Neural progenitor cell (in vitro differentiated cells): ENCODE measurements at regions not wholly inside any gene's neighbourhood (a gene's known extent, or its start where the extent isn't known, plus 50 kb on each side); places are given as distances from the start of the nearest gene placed in this dataset.

Experiments
- DNase-seq: peaks from one replicate; pipeline ENCODE4 v3.0.0-alpha.2; 2016; ENCODE audit warnings: low spot score
- H2AFZ ChIP-seq: fragments of 200-600 bp; sonication (generic); replicated peaks from 2 replicates; pipeline ENCODE4 v1.6.1; 2016; ENCODE audit warnings: antibody characterized with exemption
- H3F3A ChIP-seq: fragments of 200-600 bp; sonication (generic); 2 replicates; pipeline ENCODE4 v1.6.1; 2016; ENCODE audit warnings: antibody characterized with exemption, low read depth
- H3K27ac ChIP-seq: fragments of 200-600 bp; sonication (generic); 2 replicates; pipeline ENCODE4 v1.5.1; 2016; ENCODE audit warnings: mild to moderate bottlenecking
- H3K27me3 ChIP-seq: fragments of 200-600 bp; sonication (generic); 2 replicates; pipeline ENCODE4 v1.6.1; 2016; ENCODE audit warnings: mild to moderate bottlenecking, moderate library complexity
- H3K36me3 ChIP-seq: fragments of 200-600 bp; sonication (generic); 2 replicates; pipeline ENCODE4 v1.5.1; 2016
- H3K4me1 ChIP-seq: fragments of 200-600 bp; sonication (generic); 2 replicates; pipeline ENCODE4 v1.6.1; 2016; ENCODE audit warnings: mixed run types
- H3K4me2 ChIP-seq: fragments of 200-600 bp; sonication (generic); 2 replicates; pipeline ENCODE4 v1.6.1; 2016
- H3K4me3 ChIP-seq: fragments of 200-600 bp; sonication (generic); 2 replicates; pipeline ENCODE4 v1.5.1; 2016
- H3K79me2 ChIP-seq: fragments of 200-600 bp; sonication (generic); 2 replicates; pipeline ENCODE4 v1.6.1; 2016; ENCODE audit warnings: low read depth
- H3K9ac ChIP-seq: fragments of 200-600 bp; sonication (generic); 2 replicates; pipeline ENCODE4 v1.6.1; 2016
- H3K9me3 ChIP-seq: fragments of 200-600 bp; sonication (generic); 2 replicates; pipeline ENCODE4 v1.5.1; 2016; ENCODE audit warnings: low read depth
- H4K20me1 ChIP-seq: fragments of 200-600 bp; sonication (generic); 2 replicates; pipeline ENCODE4 v1.6.1; 2016; ENCODE audit warnings: low read depth
- H3K27ac Mint-ChIP-seq: 3 replicates; pipeline ENCODE4 v1.8.0; 2021; ENCODE audit warnings: mixed read lengths
- H3K27me3 Mint-ChIP-seq: 2 replicates; pipeline ENCODE4 v1.8.0; 2022; ENCODE audit warnings: low read depth, mild to moderate bottlenecking, inconsistent platforms, moderate library complexity, mixed read lengths; ENCODE audit not compliant: insufficient read depth
- H3K36me3 Mint-ChIP-seq: 3 replicates; pipeline ENCODE4 v1.8.0; 2021; ENCODE audit warnings: mixed read lengths
- H3K4me1 Mint-ChIP-seq: 3 replicates; pipeline ENCODE4 v1.8.0; 2021; ENCODE audit warnings: mixed read lengths
- H3K4me3 Mint-ChIP-seq: 3 replicates; pipeline ENCODE4 v1.8.0; 2021; ENCODE audit warnings: mild to moderate bottlenecking, moderate library complexity, mixed read lengths
- H3K9me3 Mint-ChIP-seq: 3 replicates; pipeline ENCODE4 v1.8.0; 2020; ENCODE audit warnings: mixed read lengths
- EZH2 ChIP-seq: fragments of 200-600 bp; sonication (generic); IDR thresholded peaks from 2 replicates; pipeline ENCODE4 v1.6.1; 2017; ENCODE audit warnings: antibody characterized with exemption, mild to moderate bottlenecking, moderate library complexity
- EZH2phosphoT487 ChIP-seq: fragments of 200-600 bp; sonication (generic); IDR thresholded peaks from 2 replicates; pipeline ENCODE4 v1.6.1; 2017; ENCODE audit warnings: antibody characterized with exemption
- TF ChIP-seq, protein P1 (sequence below): fragments of 200-600 bp; sonication (generic); IDR thresholded peaks from 2 replicates; pipeline ENCODE4 v1.5.1; 2017; ENCODE audit warnings: antibody characterized with exemption, mild to moderate bottlenecking

DNA sequence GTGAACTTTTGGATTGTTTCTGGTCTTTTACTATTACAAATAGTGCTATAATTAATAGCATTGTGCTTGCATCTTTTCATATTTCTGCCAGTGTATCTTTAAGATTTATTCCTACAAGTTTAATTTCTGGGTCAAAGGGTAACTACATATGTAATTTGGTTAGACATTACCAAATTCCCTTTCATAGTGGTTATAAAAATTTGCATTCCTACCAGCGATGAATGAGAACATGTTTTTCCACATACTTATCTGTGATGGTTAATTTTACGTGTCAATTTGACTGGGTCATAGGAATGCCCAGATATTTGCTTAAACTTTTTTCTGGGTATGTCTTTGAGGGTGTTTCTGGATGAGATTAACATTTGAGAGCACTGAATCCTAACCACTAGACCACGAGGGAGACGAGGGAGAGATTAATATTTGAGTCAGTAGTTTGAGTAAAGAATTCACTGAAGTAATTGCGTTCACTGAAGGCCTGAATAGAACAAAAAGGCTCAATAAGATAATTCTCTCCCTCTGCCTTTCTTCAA lies 132.3 kb upstream of the NEO1 start:
- no peak for DNase-seq
- Histone ChIP-seq H3K4me3 (no peak overlapping the region), H3K79me2 (no peaks in the 10 kb centered on the region), H4K20me1 (no peaks in the 10 kb centered on the region), H3K27ac (no peak overlapping the region), H3K36me3 (no peaks in the 10 kb centered on the region), H3K9me3 (no peaks in the 10 kb centered on the region), H3K4me2 (no peak overlapping the region), H3K4me1 (no peaks in the 10 kb centered on the region), H3K9ac (no peak overlapping the region), H3F3A (no peaks in the 10 kb centered on the region), H2AFZ (no peak overlapping the region), H3K27me3 (no peaks in the 10 kb centered on the region)
- TF ChIP-seq EZH2, result no peak
- TF ChIP-seq EZH2phosphoT487, result no peak
- Mint-ChIP-seq H3K4me1 (no peaks in the 10 kb centered on the region), H3K36me3 (no peaks in the 10 kb centered on the region), H3K9me3 (no peaks in the 10 kb centered on the region), H3K4me3 (no peak overlapping the region), H3K27ac (no peak overlapping the region), H3K27me3 (no peaks in the 10 kb centered on the region)

DNA sequence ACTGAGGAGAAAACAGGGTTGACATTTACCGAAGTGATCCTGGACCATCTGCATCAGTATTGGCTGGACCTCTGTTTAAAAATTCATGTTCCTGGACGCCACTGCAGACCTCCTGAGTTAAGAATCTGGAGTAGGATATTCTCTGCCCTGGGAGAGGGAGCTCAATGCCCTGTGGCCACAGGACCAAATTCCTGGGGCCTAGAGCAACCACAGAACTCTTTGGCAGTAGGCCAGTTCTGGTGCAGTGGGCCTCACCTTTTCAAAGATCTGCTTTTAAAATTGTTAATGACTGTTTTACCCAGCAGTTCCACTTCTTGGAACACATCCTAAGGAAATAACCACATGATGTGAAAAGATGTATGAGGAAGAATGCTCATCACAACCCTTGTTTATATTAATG lies 133.3 kb upstream of the ADPGK start:
- H3K9me3 ChIP-seq, result no peaks in the 10 kb centered on the region
- no peaks in the 10 kb centered on the region for H3K79me2 ChIP-seq
- H4K20me1 ChIP-seq, result no peaks in the 10 kb centered on the region
- DNase-seq, result no peak
- Mint-ChIP-seq H3K36me3 (no peaks in the 10 kb centered on the region), H3K27me3 (no peaks in the 10 kb centered on the region), H3K4me1 (no peaks in the 10 kb centered on the region), H3K9me3 (no peaks in the 10 kb centered on the region), H3K4me3 (no peak overlapping the region), H3K27ac (no peak overlapping the region)
- no peaks in the 10 kb centered on the region for H3K4me1 ChIP-seq
- H3K27me3 ChIP-seq, result no peaks in the 10 kb centered on the region
- no peak overlapping the region for H2AFZ ChIP-seq
- H3K27ac ChIP-seq, result no peak overlapping the region
- H3F3A ChIP-seq, result no peaks in the 10 kb centered on the region
- no peaks in the 10 kb centered on the region for H3K36me3 ChIP-seq
- no peak overlapping the region for H3K4me3 ChIP-seq
- no peak overlapping the region for H3K4me2 ChIP-seq
- no peak overlapping the region for H3K9ac ChIP-seq
- TF ChIP-seq EZH2 (no peak), EZH2phosphoT487 (no peak)
- TF ChIP-seq, protein P1, sequence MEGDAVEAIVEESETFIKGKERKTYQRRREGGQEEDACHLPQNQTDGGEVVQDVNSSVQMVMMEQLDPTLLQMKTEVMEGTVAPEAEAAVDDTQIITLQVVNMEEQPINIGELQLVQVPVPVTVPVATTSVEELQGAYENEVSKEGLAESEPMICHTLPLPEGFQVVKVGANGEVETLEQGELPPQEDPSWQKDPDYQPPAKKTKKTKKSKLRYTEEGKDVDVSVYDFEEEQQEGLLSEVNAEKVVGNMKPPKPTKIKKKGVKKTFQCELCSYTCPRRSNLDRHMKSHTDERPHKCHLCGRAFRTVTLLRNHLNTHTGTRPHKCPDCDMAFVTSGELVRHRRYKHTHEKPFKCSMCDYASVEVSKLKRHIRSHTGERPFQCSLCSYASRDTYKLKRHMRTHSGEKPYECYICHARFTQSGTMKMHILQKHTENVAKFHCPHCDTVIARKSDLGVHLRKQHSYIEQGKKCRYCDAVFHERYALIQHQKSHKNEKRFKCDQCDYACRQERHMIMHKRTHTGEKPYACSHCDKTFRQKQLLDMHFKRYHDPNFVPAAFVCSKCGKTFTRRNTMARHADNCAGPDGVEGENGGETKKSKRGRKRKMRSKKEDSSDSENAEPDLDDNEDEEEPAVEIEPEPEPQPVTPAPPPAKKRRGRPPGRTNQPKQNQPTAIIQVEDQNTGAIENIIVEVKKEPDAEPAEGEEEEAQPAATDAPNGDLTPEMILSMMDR, result no peak

DNA sequence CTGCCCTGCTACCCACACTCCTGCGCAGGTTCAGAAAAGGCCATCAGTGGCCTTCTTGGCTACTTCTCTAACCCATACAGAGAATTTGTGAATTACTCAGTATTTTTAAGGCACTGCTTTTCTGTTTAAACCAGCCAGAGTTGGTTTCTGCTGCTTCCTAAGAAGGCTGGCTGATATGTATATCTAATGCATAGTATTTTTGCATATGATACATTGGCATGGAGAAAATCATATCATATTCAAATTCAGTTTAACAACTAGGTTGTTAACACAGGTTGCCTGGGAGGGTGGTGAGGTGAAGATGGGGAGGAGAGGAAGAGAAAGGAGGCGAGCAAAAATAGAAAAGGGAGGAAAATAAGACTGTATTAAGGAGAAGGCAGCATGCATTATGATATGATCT lies 132.8 kb upstream of the ADPGK start:
- no peaks in the 10 kb centered on the region for H3K79me2 ChIP-seq
- H3K4me1 ChIP-seq, result no peaks in the 10 kb centered on the region
- Mint-ChIP-seq H3K9me3 (no peaks in the 10 kb centered on the region), H3K4me3 (no peak overlapping the region), H3K27ac (no peak overlapping the region), H3K36me3 (no peaks in the 10 kb centered on the region), H3K27me3 (no peaks in the 10 kb centered on the region), H3K4me1 (no peaks in the 10 kb centered on the region)
- H3K4me2 ChIP-seq, result no peak overlapping the region
- no peak overlapping the region for H3K9ac ChIP-seq
- H2AFZ ChIP-seq, result no peak overlapping the region
- DNase-seq, result no peak
- TF ChIP-seq, protein P1, result no peak
- no peak for TF ChIP-seq EZH2
- TF ChIP-seq EZH2phosphoT487, result no peak
- no peaks in the 10 kb centered on the region for H3K36me3 ChIP-seq
- no peak overlapping the region for H3K4me3 ChIP-seq
- no peaks in the 10 kb centered on the region for H4K20me1 ChIP-seq
- H3K27ac ChIP-seq, result no peak overlapping the region
- H3K9me3 ChIP-seq, result no peaks in the 10 kb centered on the region
- no peaks in the 10 kb centered on the region for H3K27me3 ChIP-seq
- H3F3A ChIP-seq, result no peaks in the 10 kb centered on the region

DNA sequence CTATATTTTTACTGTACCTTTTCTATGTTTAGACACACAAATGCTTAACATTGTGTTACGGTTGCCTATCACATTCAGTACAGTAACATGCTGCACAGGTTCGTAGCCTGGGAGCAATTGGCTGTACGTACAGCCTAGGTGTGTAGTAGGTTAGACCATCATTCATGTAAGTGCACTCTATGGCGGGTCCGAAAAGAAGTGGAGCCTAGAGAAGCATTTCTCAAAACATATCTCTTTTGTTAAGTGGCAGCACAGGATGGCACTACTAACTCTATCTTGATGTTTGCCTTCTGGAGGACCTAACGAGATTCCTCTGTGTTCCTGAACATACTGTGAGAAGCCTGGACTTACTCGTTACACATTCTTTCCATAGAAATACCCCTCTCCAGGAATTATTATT lies 132.3 kb upstream of the ADPGK start:
- Histone ChIP-seq H3K4me2 (no peak overlapping the region), H4K20me1 (no peaks in the 10 kb centered on the region), H3K27me3 (no peaks in the 10 kb centered on the region), H3K4me3 (no peak overlapping the region), H3K4me1 (no peaks in the 10 kb centered on the region), H2AFZ (no peak overlapping the region), H3F3A (no peaks in the 10 kb centered on the region), H3K9me3 (no peaks in the 10 kb centered on the region), H3K9ac (no peak overlapping the region), H3K27ac (no peak overlapping the region), H3K36me3 (no peaks in the 10 kb centered on the region), H3K79me2 (no peaks in the 10 kb centered on the region)
- TF ChIP-seq, protein P1, result no peak
- TF ChIP-seq EZH2 (no peak), EZH2phosphoT487 (no peak)
- H3K4me3 Mint-ChIP-seq, result no peak overlapping the region
- H3K4me1 Mint-ChIP-seq, result no peaks in the 10 kb centered on the region
- H3K27ac Mint-ChIP-seq, result no peak overlapping the region
- H3K9me3 Mint-ChIP-seq, result no peaks in the 10 kb centered on the region
- H3K27me3 Mint-ChIP-seq, result no peaks in the 10 kb centered on the region
- no peaks in the 10 kb centered on the region for H3K36me3 Mint-ChIP-seq
- DNase-seq, result no peak
